Progenitor cell of endocrine pancreas (in vitro differentiated cells): ENCODE measurements at regions not wholly inside any gene's neighbourhood (a gene's known extent, or its start where the extent isn't known, plus 50 kb on each side); places are given as distances from the start of the nearest gene placed in this dataset.

Source experiments
- DNase-seq: peaks from one replicate; pipeline ENCODE4 v3.0.0; 2021; ENCODE audit warnings: low spot score; ENCODE audit not compliant: unreplicated experiment
- H3K27ac Mint-ChIP-seq: 2 replicates; pipeline ENCODE4 v1.8.0; 2021; ENCODE audit warnings: mild to moderate bottlenecking, moderate library complexity, mixed read lengths
- H3K27me3 Mint-ChIP-seq: 2 replicates; pipeline ENCODE4 v1.8.0; 2021; ENCODE audit warnings: mixed read lengths
- H3K36me3 Mint-ChIP-seq: 2 replicates; pipeline ENCODE4 v1.8.0; 2022; ENCODE audit warnings: mixed read lengths; ENCODE audit not compliant: insufficient read depth
- H3K4me1 Mint-ChIP-seq: 2 replicates; pipeline ENCODE4 v1.8.0; 2021; ENCODE audit warnings: low read depth, mixed read lengths
- H3K4me3 Mint-ChIP-seq: 2 replicates; pipeline ENCODE4 v1.8.0; 2021; ENCODE audit warnings: low read depth, mild to moderate bottlenecking, moderate library complexity, mixed read lengths
- H3K9me3 Mint-ChIP-seq: 2 replicates; pipeline ENCODE4 v1.8.0; 2021; ENCODE audit warnings: low read depth, mixed read lengths
- TF ChIP-seq, protein P1 (sequence below): fragments of 200-600 bp; sonication (generic); IDR thresholded peaks from one replicate; pipeline ENCODE4 v1.5.0; 2021; ENCODE audit warnings: antibody characterized with exemption, mild to moderate bottlenecking; ENCODE audit not compliant: unreplicated experiment

DNA sequence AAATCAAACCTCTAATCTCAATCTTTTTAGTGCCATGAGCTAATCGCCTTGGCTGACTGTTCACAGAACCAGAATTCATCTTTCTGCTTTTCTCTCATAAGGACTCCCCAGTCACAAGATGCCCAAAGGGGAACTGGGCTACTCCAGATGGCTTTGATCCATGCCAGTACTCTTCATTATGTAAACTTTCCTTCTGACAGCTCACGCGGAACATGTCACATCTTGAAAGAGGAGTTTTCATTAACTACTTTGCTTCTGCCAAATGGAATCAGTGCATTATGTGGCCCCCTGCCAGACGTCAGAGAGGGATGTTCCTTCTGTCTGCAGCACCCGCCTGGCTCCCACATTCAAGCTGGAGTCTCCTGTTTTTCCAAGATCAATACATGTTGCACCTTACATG is 142.1 kb upstream of the NMUR2 start:
- no peaks in the 10 kb centered on the region for H3K9me3 Mint-ChIP-seq
- H3K27ac Mint-ChIP-seq = no peak overlapping the region
- TF ChIP-seq, protein P1, sequence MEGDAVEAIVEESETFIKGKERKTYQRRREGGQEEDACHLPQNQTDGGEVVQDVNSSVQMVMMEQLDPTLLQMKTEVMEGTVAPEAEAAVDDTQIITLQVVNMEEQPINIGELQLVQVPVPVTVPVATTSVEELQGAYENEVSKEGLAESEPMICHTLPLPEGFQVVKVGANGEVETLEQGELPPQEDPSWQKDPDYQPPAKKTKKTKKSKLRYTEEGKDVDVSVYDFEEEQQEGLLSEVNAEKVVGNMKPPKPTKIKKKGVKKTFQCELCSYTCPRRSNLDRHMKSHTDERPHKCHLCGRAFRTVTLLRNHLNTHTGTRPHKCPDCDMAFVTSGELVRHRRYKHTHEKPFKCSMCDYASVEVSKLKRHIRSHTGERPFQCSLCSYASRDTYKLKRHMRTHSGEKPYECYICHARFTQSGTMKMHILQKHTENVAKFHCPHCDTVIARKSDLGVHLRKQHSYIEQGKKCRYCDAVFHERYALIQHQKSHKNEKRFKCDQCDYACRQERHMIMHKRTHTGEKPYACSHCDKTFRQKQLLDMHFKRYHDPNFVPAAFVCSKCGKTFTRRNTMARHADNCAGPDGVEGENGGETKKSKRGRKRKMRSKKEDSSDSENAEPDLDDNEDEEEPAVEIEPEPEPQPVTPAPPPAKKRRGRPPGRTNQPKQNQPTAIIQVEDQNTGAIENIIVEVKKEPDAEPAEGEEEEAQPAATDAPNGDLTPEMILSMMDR = no peak
- H3K27me3 Mint-ChIP-seq = peaks cover 30% of the 10 kb centered on the region
- H3K4me3 Mint-ChIP-seq = no peak overlapping the region
- no peaks in the 10 kb centered on the region for H3K4me1 Mint-ChIP-seq
- no peak for DNase-seq
- H3K36me3 Mint-ChIP-seq = no peaks in the 10 kb centered on the region

DNA sequence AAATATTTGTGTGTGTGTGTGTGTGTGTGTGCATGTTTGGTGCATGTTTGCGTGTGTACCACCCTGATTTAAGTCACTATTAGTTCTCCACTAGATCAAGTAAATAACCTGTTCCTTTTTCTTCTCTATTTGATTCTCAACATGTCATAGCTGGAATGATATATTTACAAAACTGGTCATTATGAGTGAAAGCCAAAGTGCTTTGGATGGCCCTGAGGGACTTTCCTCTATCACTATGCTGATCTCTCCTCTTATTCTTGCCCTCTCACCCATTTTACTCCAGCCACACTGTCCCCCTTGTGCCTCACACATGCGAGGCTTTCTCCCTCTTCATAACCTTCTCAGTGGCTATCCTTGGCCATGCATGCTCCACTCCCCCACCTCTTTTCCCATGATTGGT is 144.6 kb upstream of the NMUR2 start:
- Mint-ChIP-seq H3K4me1 (no peaks in the 10 kb centered on the region), H3K4me3 (no peak overlapping the region), H3K36me3 (no peaks in the 10 kb centered on the region), H3K9me3 (no peaks in the 10 kb centered on the region), H3K27me3 (peaks cover 22% of the 10 kb centered on the region), H3K27ac (no peak overlapping the region)
- TF ChIP-seq, protein P1 = no peak
- no peak for DNase-seq

DNA sequence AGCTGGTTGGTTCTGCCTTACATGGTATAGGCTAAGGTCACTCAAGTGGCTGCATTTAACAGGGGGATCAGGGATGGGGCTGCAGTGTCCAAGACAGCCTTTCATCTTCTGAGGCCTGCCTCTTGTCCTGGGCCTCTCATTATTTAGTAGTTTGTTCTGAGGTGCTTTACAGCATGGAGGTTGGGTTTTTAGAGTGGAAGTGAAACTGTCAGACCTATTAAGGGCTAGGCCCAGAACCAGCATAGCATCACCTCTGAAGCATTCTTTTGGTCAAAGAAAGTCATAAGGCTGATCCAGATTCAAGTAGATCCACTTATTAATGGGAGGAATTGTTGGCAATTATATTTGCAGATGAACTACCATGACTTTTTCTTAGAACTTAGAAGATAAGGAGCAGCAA is 146.0 kb upstream of the NMUR2 start:
- Mint-ChIP-seq H3K9me3 (no peaks in the 10 kb centered on the region), H3K27me3 (peaks cover 19% of the 10 kb centered on the region), H3K27ac (no peak overlapping the region), H3K4me3 (no peak overlapping the region), H3K36me3 (no peaks in the 10 kb centered on the region), H3K4me1 (no peaks in the 10 kb centered on the region)
- no peak for DNase-seq
- TF ChIP-seq, protein P1 = no peak

DNA sequence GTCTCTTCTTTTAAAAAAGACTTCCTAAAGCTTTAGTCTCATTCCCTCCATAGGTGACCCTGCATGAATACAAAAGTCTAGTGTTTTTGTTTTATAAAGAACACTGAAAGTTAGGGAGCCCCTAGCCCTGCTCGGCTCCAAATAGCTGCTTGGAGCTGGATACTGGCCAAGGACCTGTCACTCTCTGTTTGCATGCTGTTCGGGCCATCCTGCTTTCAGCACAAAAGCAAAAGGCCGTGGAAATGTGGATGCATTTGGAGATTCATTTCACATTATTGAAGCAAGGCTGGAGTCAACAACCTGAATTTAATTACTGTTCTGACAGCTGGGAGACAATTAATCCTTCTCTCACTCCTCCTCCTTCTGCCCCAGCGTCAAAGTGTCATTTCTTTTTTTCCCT is 151.7 kb upstream of the NMUR2 start:
- Mint-ChIP-seq H3K4me1 (no peaks in the 10 kb centered on the region), H3K27me3 (no peaks in the 10 kb centered on the region), H3K4me3 (no peak overlapping the region), H3K9me3 (no peaks in the 10 kb centered on the region), H3K27ac (no peak overlapping the region), H3K36me3 (no peaks in the 10 kb centered on the region)
- no peak for DNase-seq
- TF ChIP-seq, protein P1 = no peak

DNA sequence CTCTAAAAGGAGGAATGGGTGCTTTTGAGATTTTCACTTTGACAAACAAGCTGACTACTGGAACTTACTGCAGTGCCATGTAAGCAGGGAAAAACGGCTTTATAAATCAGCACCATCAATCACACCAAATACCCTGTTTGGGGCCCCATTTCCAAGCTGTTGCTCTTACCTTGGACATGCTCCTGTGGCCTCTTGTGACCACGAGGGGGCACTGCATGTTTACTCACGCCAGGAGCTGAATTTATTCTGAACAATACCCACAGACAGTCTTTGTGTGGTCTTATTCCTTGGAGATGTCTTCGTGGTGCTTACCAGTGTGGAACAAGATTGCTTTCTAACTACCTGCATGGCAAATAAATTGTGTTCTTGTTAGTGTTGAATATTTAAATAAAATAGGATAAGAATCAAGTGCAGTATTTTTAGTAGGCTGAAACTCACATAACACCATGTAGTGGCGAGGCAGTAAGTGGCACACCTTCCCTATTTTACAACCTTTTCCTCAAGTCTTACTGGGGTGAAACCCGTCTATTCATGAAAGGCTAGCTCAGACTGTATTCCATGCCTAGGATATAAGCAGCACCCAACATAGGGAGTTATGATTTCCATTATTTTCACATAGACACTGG is 155.5 kb upstream of the NMUR2 start:
- Mint-ChIP-seq H3K4me3 (no peak overlapping the region), H3K4me1 (no peaks in the 10 kb centered on the region), H3K27ac (no peak overlapping the region), H3K36me3 (no peaks in the 10 kb centered on the region), H3K27me3 (no peaks in the 10 kb centered on the region), H3K9me3 (no peaks in the 10 kb centered on the region)
- peak; percentile 52 for DNase-seq
- TF ChIP-seq, protein P1 = peak; percentile 96
